GM18867 (cell line): ENCODE measurements at regions not wholly inside any gene's neighbourhood (a gene's known extent, or its start where the extent isn't known, plus 50 kb on each side); places are given as distances from the start of the nearest gene placed in this dataset.
"Not testable (repeated sequence)": the region's sequence is repeated elsewhere in the genome, so short reads cannot be mapped to it uniquely, and the experiment has no call there.

ENCODE experiments used
- ATAC-seq: cut with Tn5 transposase; IDR thresholded peaks from one replicate; pipeline ENCODE4 v1.9.1; 2021; ENCODE audit warnings: mild to moderate bottlenecking, moderate library complexity; ENCODE audit not compliant: unreplicated experiment

DNA sequence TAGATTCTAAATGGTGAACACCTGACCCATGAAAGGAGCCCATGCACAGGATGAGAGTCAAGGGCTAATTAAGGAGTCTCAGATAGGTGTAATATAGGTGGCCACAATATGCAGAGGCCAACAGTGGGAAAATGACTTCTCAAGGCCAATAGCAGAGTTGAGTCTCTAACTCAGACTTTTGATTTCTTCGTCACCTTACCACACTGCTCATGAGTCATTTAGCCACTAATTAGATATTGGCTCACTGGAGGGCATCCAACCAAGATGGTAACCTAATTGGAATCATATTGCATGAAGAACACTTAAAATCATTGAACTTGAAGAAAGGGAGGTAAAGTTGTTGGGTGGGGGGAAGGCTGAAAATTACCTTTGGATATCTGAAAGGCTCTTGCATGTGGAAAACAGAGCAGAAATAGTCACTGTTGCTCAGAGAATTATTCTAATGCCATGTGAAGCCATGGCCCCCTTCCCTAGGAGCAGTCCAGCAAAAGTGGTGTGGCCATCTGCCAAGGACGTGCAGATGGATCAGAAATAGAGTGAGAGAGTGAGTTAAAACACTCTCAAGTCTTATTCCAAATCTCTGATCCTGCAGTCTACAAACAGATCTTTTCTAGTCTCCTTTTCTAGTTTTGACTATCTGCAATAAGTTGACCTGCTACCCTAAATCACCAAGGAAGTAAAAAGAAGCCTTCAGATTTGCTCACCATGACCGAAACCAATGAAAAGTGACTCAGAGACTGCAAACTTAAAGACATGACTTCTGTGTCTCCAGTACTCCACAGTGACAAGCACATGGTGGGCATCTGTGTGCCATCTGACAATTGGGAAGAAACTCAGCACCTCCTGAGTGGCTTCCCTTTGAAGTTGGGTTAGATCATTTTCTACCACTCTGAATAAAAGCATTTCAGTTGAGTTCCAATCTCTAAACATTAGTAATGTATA is 93.9 kb upstream of the C1QTNF7 start:
- ATAC-seq: no peak

GRCh38 chr4:15336410-15337167 is 91.2 kb upstream of the C1QTNF7 start:
- ATAC-seq: no peak

DNA sequence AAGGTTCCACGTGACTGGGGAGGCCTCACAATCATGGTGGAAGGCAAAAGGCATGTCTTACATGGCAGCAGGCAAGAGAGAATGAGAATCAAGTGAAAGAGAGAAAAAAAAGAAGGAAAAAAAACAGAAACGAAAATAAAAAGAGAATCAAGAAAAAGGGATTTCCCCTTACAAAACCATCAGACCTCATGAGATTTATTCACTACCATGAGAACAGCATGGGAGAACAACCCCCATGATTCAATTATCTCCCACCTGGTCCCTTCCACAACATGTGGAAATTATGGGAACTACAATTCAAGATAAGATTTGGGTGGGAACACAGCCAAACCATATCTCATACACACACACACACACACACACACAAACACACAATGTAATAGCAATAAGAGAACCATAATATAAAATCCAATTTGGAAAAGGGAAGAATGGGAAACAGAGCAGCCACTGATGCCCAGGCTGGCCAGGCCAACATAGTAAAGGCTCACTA is 90.6 kb upstream of the C1QTNF7 start:
- ATAC-seq: not testable (repeated sequence)

DNA sequence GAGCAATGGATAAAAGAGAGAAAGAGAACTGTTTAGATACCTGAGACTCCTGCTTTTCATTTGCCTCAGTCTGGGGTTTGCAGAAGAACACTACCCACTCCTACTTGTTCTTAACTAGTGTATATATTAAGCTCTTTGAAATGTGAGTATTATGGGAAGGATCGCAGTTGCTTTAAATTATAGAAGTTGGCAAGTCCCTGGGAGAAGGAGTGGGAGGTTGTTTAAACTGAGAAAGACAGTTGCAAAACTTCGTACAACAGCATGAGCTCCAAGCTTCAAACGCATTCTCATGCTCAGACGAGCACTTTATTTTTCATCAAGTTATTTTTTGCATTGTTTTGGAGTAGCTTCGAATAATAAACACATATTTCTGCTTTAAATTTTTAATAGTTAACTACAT is 88.1 kb upstream of the C1QTNF7 start:
- ATAC-seq: no peak

DNA sequence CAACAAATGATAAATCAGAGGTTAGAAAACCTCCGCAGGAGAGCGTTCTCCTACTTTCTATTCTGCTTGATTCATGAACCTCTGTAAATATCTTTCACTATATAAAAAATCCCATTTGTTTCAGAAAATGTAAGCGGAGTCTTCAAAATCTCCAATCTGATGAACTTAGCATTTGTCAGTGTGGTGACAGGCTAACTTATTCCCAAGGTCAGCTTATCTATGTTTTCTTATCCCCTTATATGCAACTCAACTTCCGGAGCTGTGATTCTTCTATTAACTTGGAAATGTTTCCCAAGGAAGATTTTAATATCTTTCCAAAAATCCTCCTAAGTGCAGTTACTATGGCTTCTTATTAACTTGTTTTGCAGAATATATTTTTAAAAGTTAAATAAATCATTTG is 87.5 kb upstream of the C1QTNF7 start:
- ATAC-seq: no peak

GRCh38 chr4:15340902-15341732 is 86.7 kb upstream of the C1QTNF7 start:
- ATAC-seq: no peak

- ATAC-seq: no peak
Measured at GRCh38 chr4:15341733-15342300, 86.0 kb upstream of the C1QTNF7 start.

- no peak for ATAC-seq
Measured at GRCh38 chr4:15343000-15343399, 84.8 kb upstream of the C1QTNF7 start.

GRCh38 chr4:15343581-15343980 is 84.3 kb upstream of the C1QTNF7 start:
- no peak for ATAC-seq

DNA sequence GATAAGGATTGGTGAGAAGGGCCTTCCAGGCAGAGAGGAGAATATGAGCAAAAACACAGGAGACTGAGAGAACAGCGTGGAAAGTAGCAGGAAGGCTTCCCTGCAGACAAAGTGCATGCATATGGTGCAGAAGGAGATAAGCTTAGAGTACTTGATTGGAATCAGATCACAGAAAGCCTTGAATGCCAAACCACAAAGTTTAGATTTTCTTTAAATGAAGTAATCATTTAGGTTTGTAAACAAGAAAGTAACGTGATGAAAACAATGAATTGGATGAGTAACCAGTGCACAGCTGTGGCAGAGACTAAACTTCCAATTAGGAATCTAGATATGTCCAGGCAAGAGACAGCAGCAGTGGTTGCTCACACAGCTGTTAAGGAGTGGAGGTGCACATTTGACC is 83.8 kb upstream of the C1QTNF7 start:
- no peak for ATAC-seq

- no peak for ATAC-seq
Measured at GRCh38 chr4:15345134-15345533, 82.7 kb upstream of the C1QTNF7 start.

GRCh38 chr4:15348236-15348635 is 79.6 kb upstream of the C1QTNF7 start:
- no peak for ATAC-seq

- ATAC-seq: no peak
Measured at GRCh38 chr4:15348695-15349094, 79.1 kb upstream of the C1QTNF7 start.

GRCh38 chr4:15349531-15349935 is 78.3 kb upstream of the C1QTNF7 start:
- no peak for ATAC-seq

- no peak for ATAC-seq
Measured at GRCh38 chr4:15349965-15350364, 77.9 kb upstream of the C1QTNF7 start.

GRCh38 chr4:15352524-15352923 is 75.3 kb upstream of the C1QTNF7 start:
- ATAC-seq: no peak

DNA sequence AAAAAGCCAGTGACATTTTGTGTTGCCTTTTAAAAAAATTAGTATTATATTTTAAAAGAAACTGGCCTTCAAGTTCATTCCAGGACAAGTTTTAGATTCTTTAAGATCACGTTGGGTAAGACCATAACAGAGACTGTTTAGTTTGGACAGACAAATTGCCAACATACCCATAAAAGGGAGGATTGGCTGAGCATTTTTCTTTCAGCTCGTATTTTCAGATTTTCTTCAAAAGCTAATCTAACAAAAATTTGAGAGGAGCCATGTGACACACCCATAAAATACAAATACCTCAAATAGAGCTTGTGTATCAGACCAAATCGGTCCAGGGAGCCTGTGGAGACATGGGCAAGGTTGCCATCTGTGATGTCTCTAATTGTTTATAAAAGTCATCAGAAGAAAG is 74.6 kb upstream of the C1QTNF7 start:
- ATAC-seq: no peak

GRCh38 chr4:15354371-15355297 is 73.2 kb upstream of the C1QTNF7 start:
- no peak for ATAC-seq

DNA sequence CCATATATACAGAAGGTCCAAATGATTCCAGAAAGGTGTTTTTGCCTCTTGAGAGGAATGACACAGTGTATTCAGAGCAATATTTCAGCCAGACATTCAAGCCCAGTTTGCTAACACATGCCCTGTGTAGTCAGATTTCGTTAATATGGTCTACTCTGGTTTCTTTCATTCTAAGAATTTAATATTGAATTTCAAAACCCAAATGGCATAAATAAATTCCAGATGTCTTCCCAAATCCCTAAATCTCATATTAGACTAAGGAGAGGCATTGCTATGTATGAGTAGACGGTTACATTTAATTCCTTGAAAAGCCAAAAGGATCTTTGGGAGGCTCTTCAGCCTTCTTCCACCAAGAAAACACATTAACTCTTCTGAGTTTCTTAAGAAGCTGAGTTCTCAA is 66.3 kb upstream of the C1QTNF7 start:
- ATAC-seq: no peak

GRCh38 chr4:15362541-15362940 is 65.3 kb upstream of the C1QTNF7 start:
- no peak for ATAC-seq
